Glutamatergic neuron (in vitro differentiated cells): ENCODE measurements at regions not wholly inside any gene's neighbourhood (a gene's known extent, or its start where the extent isn't known, plus 50 kb on each side); places are given as distances from the start of the nearest gene placed in this dataset.

ENCODE experiments used
- DNase-seq: peaks from one replicate; pipeline ENCODE4 v3.0.0; 2022
- H3K27ac Mint-ChIP-seq: one replicate; pipeline ENCODE4 v1.8.0; 2020; ENCODE audit warnings: mild to moderate bottlenecking, mixed read lengths, inconsistent platforms; ENCODE audit not compliant: unreplicated experiment
- H3K27me3 Mint-ChIP-seq: one replicate; pipeline ENCODE4 v1.8.0; 2020; ENCODE audit warnings: mild to moderate bottlenecking, moderate library complexity, mixed read lengths, inconsistent platforms; ENCODE audit not compliant: unreplicated experiment
- H3K36me3 Mint-ChIP-seq: one replicate; pipeline ENCODE4 v1.8.0; 2020; ENCODE audit warnings: mild to moderate bottlenecking, mixed read lengths, inconsistent platforms; ENCODE audit not compliant: unreplicated experiment
- H3K4me1 Mint-ChIP-seq: one replicate; pipeline ENCODE4 v1.8.0; 2020; ENCODE audit warnings: mild to moderate bottlenecking, low read depth, mixed read lengths, inconsistent platforms; ENCODE audit not compliant: unreplicated experiment
- H3K4me3 Mint-ChIP-seq: one replicate; pipeline ENCODE4 v1.8.0; 2020; ENCODE audit warnings: mild to moderate bottlenecking, mixed read lengths, inconsistent platforms; ENCODE audit not compliant: unreplicated experiment
- H3K9me3 Mint-ChIP-seq: one replicate; pipeline ENCODE4 v1.8.0; 2020; ENCODE audit warnings: mild to moderate bottlenecking, moderate library complexity, mixed read lengths, inconsistent platforms; ENCODE audit not compliant: unreplicated experiment
- TF ChIP-seq, protein P1 (sequence below): fragments of 200-600 bp; sonication (generic); IDR thresholded peaks from one replicate; pipeline ENCODE4 v1.5.0; 2021; ENCODE audit not compliant: partially characterized antibody, unreplicated experiment

DNA sequence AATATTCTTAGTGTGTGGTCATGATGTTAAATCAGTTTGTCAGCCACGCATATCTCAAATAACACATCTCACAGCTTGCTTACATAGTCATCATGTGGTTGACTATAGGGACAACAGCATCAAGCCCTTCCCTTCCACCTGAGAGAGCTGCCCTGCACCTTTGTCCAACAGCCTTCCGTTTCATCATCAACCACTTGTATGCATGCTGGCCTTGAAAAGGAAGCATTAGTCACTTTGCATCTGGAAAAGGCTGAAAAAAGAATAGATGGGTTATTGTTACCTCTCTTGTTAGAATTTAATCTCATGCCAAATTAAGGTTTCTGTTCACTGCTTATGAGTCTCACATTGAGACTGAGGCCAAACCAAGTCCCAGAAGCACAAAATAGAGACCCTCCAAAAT is 1586.5 kb upstream of the SEL1L start:
- Mint-ChIP-seq H3K36me3 (no peaks in the 10 kb centered on the region), H3K4me3 (no peak overlapping the region), H3K4me1 (peaks cover 4% of the 10 kb centered on the region), H3K27me3 (peaks cover 1% of the 10 kb centered on the region), H3K9me3 (no peaks in the 10 kb centered on the region), H3K27ac (no peak overlapping the region)
- TF ChIP-seq, protein P1, sequence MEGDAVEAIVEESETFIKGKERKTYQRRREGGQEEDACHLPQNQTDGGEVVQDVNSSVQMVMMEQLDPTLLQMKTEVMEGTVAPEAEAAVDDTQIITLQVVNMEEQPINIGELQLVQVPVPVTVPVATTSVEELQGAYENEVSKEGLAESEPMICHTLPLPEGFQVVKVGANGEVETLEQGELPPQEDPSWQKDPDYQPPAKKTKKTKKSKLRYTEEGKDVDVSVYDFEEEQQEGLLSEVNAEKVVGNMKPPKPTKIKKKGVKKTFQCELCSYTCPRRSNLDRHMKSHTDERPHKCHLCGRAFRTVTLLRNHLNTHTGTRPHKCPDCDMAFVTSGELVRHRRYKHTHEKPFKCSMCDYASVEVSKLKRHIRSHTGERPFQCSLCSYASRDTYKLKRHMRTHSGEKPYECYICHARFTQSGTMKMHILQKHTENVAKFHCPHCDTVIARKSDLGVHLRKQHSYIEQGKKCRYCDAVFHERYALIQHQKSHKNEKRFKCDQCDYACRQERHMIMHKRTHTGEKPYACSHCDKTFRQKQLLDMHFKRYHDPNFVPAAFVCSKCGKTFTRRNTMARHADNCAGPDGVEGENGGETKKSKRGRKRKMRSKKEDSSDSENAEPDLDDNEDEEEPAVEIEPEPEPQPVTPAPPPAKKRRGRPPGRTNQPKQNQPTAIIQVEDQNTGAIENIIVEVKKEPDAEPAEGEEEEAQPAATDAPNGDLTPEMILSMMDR: no peak
- DNase-seq: no peak

DNA sequence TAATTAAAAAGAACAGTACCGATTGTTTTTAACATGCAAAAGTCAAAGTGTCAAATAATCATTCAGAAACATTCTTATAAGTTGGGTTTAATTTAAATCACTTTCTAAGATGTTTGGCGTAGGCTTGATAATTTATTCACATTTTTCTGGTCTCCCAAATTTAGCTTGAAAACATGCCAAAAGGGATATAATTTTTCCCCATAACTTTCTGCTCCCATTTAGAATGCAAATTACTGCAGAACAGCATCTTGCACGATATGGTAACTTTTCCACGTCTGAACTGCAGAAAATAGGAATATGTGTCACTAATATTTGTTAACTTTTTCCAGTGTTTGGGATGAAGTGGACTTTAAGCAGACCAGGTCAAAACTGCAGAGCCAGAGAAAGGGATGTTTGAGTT is 1592.4 kb upstream of the SEL1L start:
- Mint-ChIP-seq H3K4me3 (no peak overlapping the region), H3K4me1 (peaks cover 5% of the 10 kb centered on the region), H3K27ac (no peak overlapping the region), H3K27me3 (no peaks in the 10 kb centered on the region), H3K9me3 (no peaks in the 10 kb centered on the region), H3K36me3 (no peaks in the 10 kb centered on the region)
- DNase-seq: no peak
- TF ChIP-seq, protein P1: no peak

DNA sequence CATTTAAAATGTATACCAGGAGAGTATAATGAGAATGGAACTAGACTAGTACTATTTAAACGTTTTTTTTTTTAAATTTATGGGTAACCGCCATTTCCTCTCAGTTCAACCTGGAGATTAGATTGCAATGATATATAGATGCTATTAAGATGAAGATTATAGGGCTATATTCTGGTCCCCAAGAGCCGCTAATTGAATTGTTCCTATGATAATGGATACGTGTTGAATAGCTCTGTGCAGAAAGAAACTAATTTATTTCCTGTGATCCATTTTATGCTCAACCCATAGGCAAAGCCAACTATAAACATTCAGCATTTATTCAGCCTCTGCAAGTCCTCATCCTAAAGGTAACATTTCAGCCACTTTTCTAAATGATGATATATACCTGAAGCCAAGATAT is 1595.1 kb upstream of the SEL1L start:
- DNase-seq: no peak
- TF ChIP-seq, protein P1: no peak
- Mint-ChIP-seq H3K9me3 (no peaks in the 10 kb centered on the region), H3K27ac (no peak overlapping the region), H3K36me3 (no peaks in the 10 kb centered on the region), H3K4me3 (no peak overlapping the region), H3K4me1 (peaks cover 13% of the 10 kb centered on the region), H3K27me3 (no peaks in the 10 kb centered on the region)

DNA sequence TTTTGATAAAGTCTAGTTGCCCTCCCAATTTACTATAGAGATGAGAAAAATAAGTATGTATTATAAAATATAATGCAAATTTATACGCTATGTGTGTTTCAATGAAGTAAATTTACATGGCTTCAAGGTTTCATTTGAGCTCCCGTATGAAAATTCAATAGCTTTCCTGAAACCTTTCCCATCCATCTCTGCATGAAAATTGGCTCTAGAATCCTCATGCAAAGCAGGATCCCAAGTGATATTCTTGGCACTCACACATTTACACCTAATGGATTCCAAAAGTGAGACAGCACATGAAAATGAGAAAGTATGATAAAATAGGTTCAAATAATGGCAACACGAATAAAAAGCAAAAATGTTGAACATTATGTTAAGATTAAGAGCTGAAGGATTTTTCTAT is 1595.8 kb upstream of the SEL1L start:
- H3K27me3 Mint-ChIP-seq: no peaks in the 10 kb centered on the region
- no peak overlapping the region for H3K27ac Mint-ChIP-seq
- no peak for DNase-seq
- TF ChIP-seq, protein P1: no peak
- no peaks in the 10 kb centered on the region for H3K9me3 Mint-ChIP-seq
- H3K4me3 Mint-ChIP-seq: no peak overlapping the region
- H3K36me3 Mint-ChIP-seq: no peaks in the 10 kb centered on the region
- H3K4me1 Mint-ChIP-seq: peaks cover 20% of the 10 kb centered on the region

DNA sequence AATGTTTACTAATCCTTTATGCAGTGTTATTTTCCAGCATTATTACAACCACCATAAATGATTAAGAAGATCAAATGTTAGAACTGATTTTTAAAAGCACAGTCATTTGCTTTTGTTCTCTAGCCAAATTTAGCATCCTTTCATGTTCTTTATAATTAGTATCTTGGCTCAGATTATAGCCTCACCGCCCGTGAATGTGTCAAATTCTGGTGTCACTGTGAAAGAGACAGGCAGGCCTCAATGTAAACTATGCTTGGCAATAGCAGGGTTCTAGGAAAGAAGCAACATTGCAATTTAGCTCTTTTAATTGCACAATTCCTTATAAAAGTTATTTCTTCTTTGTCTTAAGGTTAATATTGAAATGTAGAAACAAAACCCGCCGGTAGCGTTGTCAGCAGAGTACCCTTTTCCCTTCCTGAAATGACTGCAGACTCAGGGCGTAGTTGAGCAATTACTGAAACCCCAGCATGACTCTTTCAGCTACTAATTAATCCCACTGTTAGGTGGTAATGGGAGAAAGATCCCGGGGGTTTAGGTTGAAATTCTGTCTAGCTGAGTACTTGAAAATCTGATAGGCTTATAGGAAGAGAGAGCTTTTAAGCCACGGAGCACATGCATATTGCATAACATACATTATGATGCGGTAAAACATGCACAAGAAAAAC is 1600.5 kb upstream of the SEL1L start:
- H3K9me3 Mint-ChIP-seq: peaks cover 2% of the 10 kb centered on the region
- TF ChIP-seq, protein P1: no peak
- peak overlapping the region; percentile 62 for H3K27ac Mint-ChIP-seq
- peak overlapping the region; percentile 48 for H3K4me3 Mint-ChIP-seq
- peaks cover 19% of the 10 kb centered on the region for H3K4me1 Mint-ChIP-seq
- no peak for DNase-seq
- H3K36me3 Mint-ChIP-seq: no peaks in the 10 kb centered on the region
- no peaks in the 10 kb centered on the region for H3K27me3 Mint-ChIP-seq
